CD4-positive, alpha-beta T cell treated with Interleukin-2 at 100 ng/mL for 4 hours (primary cell): ENCODE measurements at regions not wholly inside any gene's neighbourhood (a gene's known extent, or its start where the extent isn't known, plus 50 kb on each side); places are given as distances from the start of the nearest gene placed in this dataset.
A peak's percentile ranks its signal among the peaks of the same experiment; 100 is the strongest.
"Not testable (repeated sequence)": the region's sequence is repeated elsewhere in the genome, so short reads cannot be mapped to it uniquely, and the experiment has no call there.

Experiments used
- DNase-seq: peaks from one replicate; pipeline ENCODE4 v3.0.0-alpha.2; 2020; ENCODE audit warnings: low spot score

- no peak for DNase-seq
These were observed 132.3 kb downstream of the TNFSF18 start for GRCh38 chr1:172918478-172918877.

GRCh38 chr1:172926070-172926469, 124.7 kb downstream of the TNFSF18 start:
- no peak for DNase-seq

- no peak for DNase-seq
These were observed 122.3 kb downstream of the TNFSF18 start for GRCh38 chr1:172928412-172928811.

GRCh38 chr1:172929006-172929405, 121.7 kb downstream of the TNFSF18 start:
- DNase-seq, result no peak

- no peak for DNase-seq
These were observed 120.6 kb downstream of the TNFSF18 start for GRCh38 chr1:172930142-172930541.

- DNase-seq, result no peak
These were observed 119.4 kb downstream of the TNFSF18 start for GRCh38 chr1:172931340-172931739.

GRCh38 chr1:172931761-172932160, 119.0 kb downstream of the TNFSF18 start:
- DNase-seq, result no peak

GRCh38 chr1:172932981-172933380, 117.8 kb downstream of the TNFSF18 start:
- DNase-seq, result no peak

- no peak for DNase-seq
These were observed 116.4 kb downstream of the TNFSF18 start for GRCh38 chr1:172934417-172934762.

GRCh38 chr1:172935062-172935592, 115.6 kb downstream of the TNFSF18 start:
- no peak for DNase-seq

- no peak for DNase-seq
These were observed 114.6 kb downstream of the TNFSF18 start for GRCh38 chr1:172936088-172936645.

GRCh38 chr1:172938681-172939080, 112.1 kb downstream of the TNFSF18 start:
- DNase-seq, result no peak

- DNase-seq, result no peak
These were observed 111.3 kb downstream of the TNFSF18 start for GRCh38 chr1:172939475-172939874.

GRCh38 chr1:172940174-172940855, 110.4 kb downstream of the TNFSF18 start:
- DNase-seq, result no peak

- DNase-seq, result no peak
These were observed 109.3 kb downstream of the TNFSF18 start for GRCh38 chr1:172941471-172941870.

GRCh38 chr1:172941945-172942344, 108.8 kb downstream of the TNFSF18 start:
- DNase-seq, result no peak

GRCh38 chr1:172943138-172943537, 107.6 kb downstream of the TNFSF18 start:
- DNase-seq, result not testable (repeated sequence)

- no peak for DNase-seq
These were observed 105.8 kb downstream of the TNFSF18 start for GRCh38 chr1:172944931-172945330.

- DNase-seq, result peak; percentile 24
These were observed 103.8 kb downstream of the TNFSF18 start for GRCh38 chr1:172946814-172947507.

- peak; percentile 4 for DNase-seq
These were observed 102.3 kb downstream of the TNFSF18 start for GRCh38 chr1:172948457-172948856.

GRCh38 chr1:172949096-172949495, 101.6 kb downstream of the TNFSF18 start:
- DNase-seq, result no peak

GRCh38 chr1:172950528-172950927, 100.2 kb downstream of the TNFSF18 start:
- DNase-seq, result no peak

GRCh38 chr1:172951730-172952365, 98.9 kb downstream of the TNFSF18 start:
- DNase-seq, result no peak
